NCI-H2081 (cell line): ENCODE measurements at regions not wholly inside any gene's neighbourhood (a gene's known extent, or its start where the extent isn't known, plus 50 kb on each side); places are given as distances from the start of the nearest gene placed in this dataset.
"Not testable (repeated sequence)": the region's sequence is repeated elsewhere in the genome, so short reads cannot be mapped to it uniquely, and the experiment has no call there.

ENCODE experiments used
- DNase-seq, 2 experiments: peaks; one replicate each; lab custom pipeline; 2025; lab: John Stamatoyannopoulos, UW

- DNase-seq = no peak
Measured at GRCh38 chr21:15431053-15431452, 298.7 kb upstream of the USP25 start.

DNA sequence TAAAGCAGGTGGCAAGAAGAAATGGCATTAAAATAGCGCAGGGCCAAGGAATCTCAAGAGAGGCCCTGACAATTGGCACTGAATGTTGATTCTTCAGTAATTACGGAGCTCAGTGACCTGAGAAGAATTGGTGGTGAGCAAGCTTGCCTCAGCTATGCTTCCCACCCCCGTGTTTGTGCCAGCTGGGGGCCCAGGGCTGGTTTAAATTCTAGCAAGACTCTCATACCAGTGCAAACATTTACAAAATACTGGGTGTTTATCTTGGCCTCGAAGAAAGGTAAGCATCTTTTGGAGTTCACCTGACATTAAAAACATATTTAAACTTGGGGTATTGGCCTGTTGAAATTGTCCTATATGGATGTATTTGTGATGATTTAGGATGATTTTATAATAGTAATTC lies 296.7 kb upstream of the USP25 start:
- no peak for DNase-seq

- DNase-seq = no peak
Measured at GRCh38 chr21:15434163-15434905, 295.4 kb upstream of the USP25 start.

- DNase-seq = no peak
Measured at GRCh38 chr21:15436031-15436430, 293.8 kb upstream of the USP25 start.

- DNase-seq = no peak
Measured at GRCh38 chr21:15437883-15438282, 291.9 kb upstream of the USP25 start.

GRCh38 chr21:15439726-15440125 lies 290.1 kb upstream of the USP25 start:
- no peak for DNase-seq

DNA sequence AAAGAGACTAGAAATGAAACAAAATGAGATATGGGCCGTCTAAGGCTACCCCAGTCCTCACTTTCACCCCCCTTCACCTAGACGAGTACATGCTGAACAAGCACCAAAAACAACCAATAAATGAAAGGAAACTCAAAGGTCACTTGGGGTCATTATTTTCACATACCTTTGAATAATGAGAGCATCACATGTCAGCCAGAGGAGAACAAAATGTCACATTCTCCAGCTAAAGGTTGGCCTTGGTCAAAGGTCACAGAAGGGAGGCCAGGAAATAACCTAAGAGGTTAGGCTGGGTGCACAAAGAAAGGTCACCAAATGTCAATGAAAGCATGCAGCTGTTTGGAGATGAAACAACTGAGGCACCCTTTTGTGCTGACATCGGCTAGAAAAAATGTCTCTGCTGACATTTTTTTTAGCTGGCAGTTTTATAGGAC lies 288.7 kb upstream of the USP25 start:
- DNase-seq = no peak

GRCh38 chr21:15441992-15442391 lies 287.8 kb upstream of the USP25 start:
- DNase-seq = no peak

DNA sequence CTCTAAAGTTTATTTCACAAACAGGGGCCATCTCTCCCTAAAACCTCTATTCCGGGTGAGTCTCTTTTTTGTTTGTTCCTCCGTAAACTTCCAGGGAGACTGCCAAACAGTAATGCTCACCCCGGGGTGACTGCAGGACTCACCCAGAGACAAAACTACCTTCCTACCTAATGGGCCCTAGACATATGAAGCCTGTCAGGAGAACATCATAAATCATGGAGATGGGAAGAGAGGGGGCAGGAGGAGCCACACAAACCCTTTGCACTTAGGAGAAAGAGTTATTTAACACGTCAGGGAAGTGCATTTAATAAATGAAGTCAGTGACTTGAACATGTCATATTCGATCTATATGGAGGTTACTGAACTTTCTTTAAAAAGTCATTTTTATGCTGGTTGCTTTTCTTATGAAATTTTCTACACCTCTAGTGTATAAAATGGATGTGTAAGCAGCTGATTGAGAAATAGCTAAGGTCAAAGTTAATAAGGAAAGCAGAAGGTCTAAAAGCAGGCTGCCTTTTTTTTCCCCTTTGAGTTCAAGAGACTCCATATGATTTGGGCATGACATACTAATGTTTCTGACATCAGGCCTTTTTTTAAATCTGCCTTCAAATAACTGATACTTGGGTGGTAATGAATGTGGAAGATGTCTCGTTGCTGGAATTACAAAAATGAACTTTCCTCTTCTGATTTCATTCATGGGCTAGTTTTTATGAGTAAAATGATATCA lies 286.9 kb upstream of the USP25 start:
- no peak for DNase-seq

DNA sequence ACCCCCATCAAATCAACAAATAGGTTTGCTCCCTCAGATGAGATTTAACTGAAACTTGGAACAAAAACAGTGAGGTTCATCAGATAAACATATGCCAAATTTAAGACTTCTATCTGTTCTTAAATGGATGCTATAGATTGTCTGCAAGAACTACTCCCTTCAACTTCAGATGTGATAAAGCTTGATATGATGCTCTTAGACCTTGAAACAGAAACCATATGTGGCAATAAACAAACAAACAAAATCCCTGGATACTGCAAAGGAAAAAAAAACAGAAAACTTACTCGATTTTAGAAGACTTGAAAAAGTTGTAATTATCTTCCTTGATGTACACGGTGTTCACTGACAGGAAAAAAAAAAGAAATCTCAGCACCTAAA lies 286.1 kb upstream of the USP25 start:
- DNase-seq = no peak

GRCh38 chr21:15444118-15444960 lies 285.4 kb upstream of the USP25 start:
- no peak for DNase-seq

- DNase-seq = no peak
Measured at GRCh38 chr21:15445327-15445726, 284.5 kb upstream of the USP25 start.

DNA sequence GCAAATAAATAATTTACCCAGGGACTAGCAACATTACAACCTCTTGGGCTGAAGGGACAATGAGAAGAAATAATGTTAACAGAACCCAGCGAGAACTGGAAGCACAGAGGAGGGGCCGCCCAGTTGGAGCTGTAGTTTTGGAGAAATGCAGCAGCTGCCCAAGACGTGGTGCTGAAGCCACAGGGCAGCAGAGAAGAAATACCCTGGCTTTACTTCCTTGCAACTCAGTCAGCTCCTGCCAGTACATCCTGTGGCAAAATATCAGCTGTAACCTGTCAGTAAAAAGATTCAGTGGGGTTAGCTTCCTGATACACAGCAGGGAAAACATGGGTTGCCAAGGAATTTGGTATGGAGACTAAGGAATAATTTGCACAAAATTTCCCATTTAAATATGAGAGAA lies 283.6 kb upstream of the USP25 start:
- no peak for DNase-seq

DNA sequence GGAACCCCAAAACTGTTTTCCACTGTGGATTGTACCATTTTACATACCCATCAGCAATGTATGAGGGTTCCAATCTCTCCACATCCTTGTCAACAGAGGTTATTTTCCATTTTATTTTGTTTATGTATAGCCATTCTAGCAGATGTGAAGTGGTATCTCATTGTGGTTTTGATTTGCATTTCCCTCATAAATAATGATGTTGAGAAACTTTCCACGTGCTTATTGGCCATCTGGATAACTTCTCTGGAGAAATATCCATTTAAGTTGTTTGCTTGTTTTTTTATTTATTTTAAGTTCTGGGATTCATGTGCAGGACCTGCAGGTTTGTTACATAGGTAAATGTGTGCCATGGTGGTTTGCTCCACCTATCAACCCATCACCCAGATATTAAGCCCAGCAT lies 280.2 kb upstream of the USP25 start:
- no peak for DNase-seq

DNA sequence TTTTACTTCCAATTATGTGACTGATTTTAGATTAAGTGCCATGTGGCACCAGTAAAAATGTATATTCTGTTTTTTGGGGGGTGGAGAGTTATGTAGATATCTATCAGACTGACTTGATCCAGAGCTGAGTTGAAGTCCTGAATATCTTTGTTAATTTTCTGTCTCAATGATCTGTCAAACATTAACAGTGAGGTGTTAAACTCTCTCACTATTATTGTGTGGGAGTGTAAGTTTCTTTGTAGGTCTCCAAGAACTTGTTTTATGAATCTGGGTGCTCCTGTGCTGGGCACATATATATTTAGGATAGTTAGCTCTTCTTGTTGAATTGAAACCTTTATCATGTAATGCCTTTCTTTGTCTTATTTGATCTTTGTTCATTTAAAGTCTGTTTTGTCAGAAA lies 276.5 kb upstream of the USP25 start:
- no peak for DNase-seq

DNA sequence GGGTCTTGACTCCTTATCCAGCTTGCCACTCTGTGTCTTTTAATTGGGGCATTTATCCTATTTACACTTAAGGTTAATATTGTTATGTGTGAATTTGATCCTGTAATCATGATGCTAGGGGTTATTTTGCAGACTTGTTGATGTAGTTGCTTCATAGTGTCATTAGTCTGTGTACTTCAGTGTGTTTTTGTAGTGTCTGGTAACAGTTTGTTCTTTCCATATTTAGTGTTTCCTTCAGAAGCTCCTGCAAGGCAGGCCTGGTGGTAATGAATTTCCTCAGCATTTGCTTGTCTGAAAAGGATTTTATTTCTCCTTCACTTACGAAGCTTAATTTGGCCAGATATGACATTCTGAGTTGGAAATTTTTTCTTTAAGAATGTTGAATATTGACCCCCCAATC lies 276.0 kb upstream of the USP25 start:
- not testable (repeated sequence) for DNase-seq

GRCh38 chr21:15454931-15455330 lies 274.9 kb upstream of the USP25 start:
- not testable (repeated sequence) for DNase-seq

DNA sequence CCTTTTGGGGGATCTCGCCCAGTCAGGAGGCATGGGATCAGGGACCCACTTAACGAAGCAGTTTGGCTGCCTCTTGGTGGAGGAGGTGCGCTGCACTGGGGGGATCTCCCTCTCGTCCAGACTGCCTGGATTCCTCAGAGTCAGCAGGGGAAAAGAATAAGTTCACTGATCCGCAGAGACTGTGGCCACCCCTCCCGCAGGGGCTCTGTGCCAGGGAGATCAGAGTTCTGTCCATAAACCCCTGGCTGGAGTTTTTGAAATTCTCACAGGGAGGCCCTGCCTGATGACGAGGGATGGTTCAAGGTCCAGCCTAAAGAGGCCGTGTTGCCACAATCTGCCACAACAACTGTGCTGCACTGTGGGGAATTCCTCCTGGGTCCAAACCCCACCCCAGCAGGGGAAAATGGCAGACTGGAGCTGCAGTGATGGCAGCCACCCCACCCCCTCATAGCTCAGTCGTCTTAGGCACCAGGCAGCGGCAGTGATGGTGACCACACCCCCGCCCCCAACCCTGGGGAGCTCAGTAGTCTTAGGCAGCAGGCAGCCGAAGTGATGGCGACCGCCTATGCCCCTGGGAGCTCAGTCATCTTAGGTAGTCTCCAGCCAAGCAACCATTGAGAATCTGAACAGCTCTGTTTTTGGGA lies 273.8 kb upstream of the USP25 start:
- no peak for DNase-seq

GRCh38 chr21:15457965-15458364 lies 271.8 kb upstream of the USP25 start:
- no peak for DNase-seq

DNA sequence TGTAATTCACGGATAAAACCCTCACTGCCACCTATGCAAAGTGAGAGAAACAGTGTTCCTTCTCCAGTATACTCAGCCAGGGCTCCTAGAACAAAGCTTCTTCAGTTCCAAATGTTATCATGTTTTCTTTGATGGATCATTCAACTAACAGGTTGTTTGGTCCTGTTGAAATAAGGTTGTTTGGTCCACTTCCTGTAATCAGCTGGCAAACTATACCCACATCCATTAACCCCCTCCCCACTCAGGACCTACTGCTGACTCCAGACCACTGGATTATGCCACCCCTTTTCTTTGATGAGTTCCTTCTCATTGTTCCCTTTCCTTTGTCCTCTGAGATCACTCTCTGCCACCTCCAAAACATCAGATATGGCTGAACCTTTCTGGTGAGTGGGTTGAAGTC lies 267.7 kb upstream of the USP25 start:
- no peak for DNase-seq

GRCh38 chr21:15466329-15466728 lies 263.5 kb upstream of the USP25 start:
- DNase-seq = no peak

- DNase-seq = no peak
Measured at GRCh38 chr21:15468368-15468767, 261.4 kb upstream of the USP25 start.
